ENCODE measurements at regions not wholly inside any gene's neighbourhood (a gene's known extent, or its start where the extent isn't known, plus 50 kb on each side); places are given as distances from the start of the nearest gene placed in this dataset.
A peak's percentile ranks its signal among the peaks of the same experiment; 100 is the strongest.
"Not testable (repeated sequence)": the region's sequence is repeated elsewhere in the genome, so short reads cannot be mapped to it uniquely, and the experiment has no call there.

- DNase-seq = peak; percentile 58
Observed at GRCh38 chr12:47408171-47408871, 297.5 kb downstream of the RPAP3 start.

- DNase-seq = no peak
Observed at GRCh38 chr12:47407463-47408129, 298.2 kb downstream of the RPAP3 start.

GRCh38 chr12:47403681-47404080 is 302.1 kb downstream of the RPAP3 start:
- DNase-seq = no peak

GRCh38 chr12:47401196-47401595 is 304.6 kb downstream of the RPAP3 start:
- DNase-seq = not testable (repeated sequence)

- DNase-seq = no peak
Observed at GRCh38 chr12:47400266-47400665, 305.6 kb downstream of the RPAP3 start.

GRCh38 chr12:47397664-47398281 is 308.1 kb downstream of the RPAP3 start:
- peak; percentile 53 for DNase-seq

GRCh38 chr12:47396902-47397663 is 308.7 kb downstream of the RPAP3 start:
- DNase-seq = peak; percentile 32

- no peak for DNase-seq
Observed at GRCh38 chr12:47394070-47394469, 311.8 kb downstream of the RPAP3 start.

GRCh38 chr12:47393403-47393790 is 312.4 kb downstream of the RPAP3 start:
- DNase-seq = no peak

- peak; percentile 63 for DNase-seq
Observed at GRCh38 chr12:47391566-47391965, 311.8 kb upstream of the AMIGO2 start.

GRCh38 chr12:47388712-47389111 is 309.0 kb upstream of the AMIGO2 start:
- DNase-seq = no peak

GRCh38 chr12:47387994-47388393 is 308.2 kb upstream of the AMIGO2 start:
- no peak for DNase-seq

- no peak for DNase-seq
Observed at GRCh38 chr12:47385653-47386052, 305.9 kb upstream of the AMIGO2 start.

- no peak for DNase-seq
Observed at GRCh38 chr12:47383942-47384341, 304.2 kb upstream of the AMIGO2 start.

GRCh38 chr12:47382305-47382704 is 302.5 kb upstream of the AMIGO2 start:
- no peak for DNase-seq

- no peak for DNase-seq
Observed at GRCh38 chr12:47378907-47379306, 299.1 kb upstream of the AMIGO2 start.

GRCh38 chr12:47378222-47378582 is 298.4 kb upstream of the AMIGO2 start:
- DNase-seq = no peak

GRCh38 chr12:47377414-47378221 is 297.9 kb upstream of the AMIGO2 start:
- DNase-seq = no peak

- DNase-seq = no peak
Observed at GRCh38 chr12:47376927-47377326, 297.2 kb upstream of the AMIGO2 start.

GRCh38 chr12:47373554-47374150 is 293.9 kb upstream of the AMIGO2 start:
- DNase-seq = no peak

GRCh38 chr12:47370421-47370820 is 290.7 kb upstream of the AMIGO2 start:
- DNase-seq = no peak

- DNase-seq = no peak
Observed at GRCh38 chr12:47369085-47369484, 289.3 kb upstream of the AMIGO2 start.

Measured in CD4-positive, alpha-beta T cell treated with Interleukin-17A for 4 hours (primary cell).